Esophagus squamous epithelium (tissue), 4 donors: ENCODE measurements at regions not wholly inside any gene's neighbourhood (a gene's known extent, or its start where the extent isn't known, plus 50 kb on each side); places are given as distances from the start of the nearest gene placed in this dataset.

Experiments used
- POLR2A ChIP-seq, 4 donors: fragments of 450-650 bp; IDR thresholded peaks; one replicate each; pipeline ENCODE4 v1.6.1; 2017; ENCODE audit warnings: antibody characterized with exemption in 4 of 4, mild to moderate bottlenecking in 4 of 4, moderate library complexity in 3 of 4
- TF ChIP-seq, protein P1 (sequence below), 6 experiments: fragments of 450-650 bp in 4 of 6; fragments of 200-600 bp in 2 of 6; sonication (generic) in 2 of 6; IDR thresholded peaks; one replicate each; pipeline ENCODE4 v1.5.1; 2016 to 2019; ENCODE audit warnings: antibody characterized with exemption in 6 of 6, mild to moderate bottlenecking in 4 of 6, moderate library complexity in 4 of 6

DNA sequence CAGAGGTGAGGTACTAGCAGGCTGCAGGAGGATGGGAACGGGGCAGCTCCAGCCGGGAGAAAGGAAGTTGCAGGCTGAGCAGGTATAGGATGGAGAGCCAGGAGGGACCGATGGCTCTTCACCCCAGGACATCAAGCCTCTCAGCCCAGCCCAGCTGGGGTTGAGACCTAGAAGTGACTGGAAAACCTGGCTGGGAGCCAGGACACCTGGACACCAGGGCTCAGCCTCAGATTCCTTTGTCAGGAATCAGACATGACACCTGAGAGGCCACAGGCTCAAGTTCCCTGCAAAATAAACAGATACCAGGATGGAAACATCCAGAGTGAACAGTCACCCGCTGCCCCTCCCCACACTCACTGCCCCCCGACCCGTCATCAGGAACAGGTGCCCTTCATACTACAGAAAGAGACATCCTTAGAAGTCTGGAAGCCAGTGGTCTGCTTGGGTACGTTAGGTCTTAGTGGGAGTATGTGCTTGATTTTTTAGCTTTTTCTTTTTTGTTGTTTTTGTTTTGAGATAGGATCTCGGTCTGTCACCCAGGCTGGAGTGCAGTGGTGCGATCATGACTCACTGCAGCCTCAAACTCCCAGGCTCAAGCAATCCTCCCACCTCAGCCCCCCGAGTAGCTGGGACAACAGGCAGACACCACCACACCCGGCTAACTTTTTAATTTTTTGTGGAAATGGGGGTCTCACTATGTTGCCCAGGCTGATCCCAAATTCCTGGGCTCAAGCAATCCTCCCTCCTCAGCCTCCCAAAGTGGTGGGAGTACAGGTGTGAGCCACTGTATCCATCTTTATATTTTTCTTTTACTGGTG lies 74.5 kb upstream of the CALM2 start:
- TF ChIP-seq, protein P1, sequence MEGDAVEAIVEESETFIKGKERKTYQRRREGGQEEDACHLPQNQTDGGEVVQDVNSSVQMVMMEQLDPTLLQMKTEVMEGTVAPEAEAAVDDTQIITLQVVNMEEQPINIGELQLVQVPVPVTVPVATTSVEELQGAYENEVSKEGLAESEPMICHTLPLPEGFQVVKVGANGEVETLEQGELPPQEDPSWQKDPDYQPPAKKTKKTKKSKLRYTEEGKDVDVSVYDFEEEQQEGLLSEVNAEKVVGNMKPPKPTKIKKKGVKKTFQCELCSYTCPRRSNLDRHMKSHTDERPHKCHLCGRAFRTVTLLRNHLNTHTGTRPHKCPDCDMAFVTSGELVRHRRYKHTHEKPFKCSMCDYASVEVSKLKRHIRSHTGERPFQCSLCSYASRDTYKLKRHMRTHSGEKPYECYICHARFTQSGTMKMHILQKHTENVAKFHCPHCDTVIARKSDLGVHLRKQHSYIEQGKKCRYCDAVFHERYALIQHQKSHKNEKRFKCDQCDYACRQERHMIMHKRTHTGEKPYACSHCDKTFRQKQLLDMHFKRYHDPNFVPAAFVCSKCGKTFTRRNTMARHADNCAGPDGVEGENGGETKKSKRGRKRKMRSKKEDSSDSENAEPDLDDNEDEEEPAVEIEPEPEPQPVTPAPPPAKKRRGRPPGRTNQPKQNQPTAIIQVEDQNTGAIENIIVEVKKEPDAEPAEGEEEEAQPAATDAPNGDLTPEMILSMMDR (IDR thresholded peaks at IDR 0.05): no peak
- no peak for TF ChIP-seq POLR2A (IDR thresholded peaks at IDR 0.05)
